AG09309 (cell line): ENCODE measurements at regions not wholly inside any gene's neighbourhood (a gene's known extent, or its start where the extent isn't known, plus 50 kb on each side); places are given as distances from the start of the nearest gene placed in this dataset.

ENCODE experiments used
- DNase-seq: peaks from one replicate; pipeline ENCODE4 v3.0.0-alpha.2; 2010; ENCODE audit warnings: low read depth
- H3K4me3 ChIP-seq: 2 replicates; pipeline ENCODE4 v1.5.1; 2011; ENCODE audit warnings: mild to moderate bottlenecking, low read depth, low read length, moderate library complexity; ENCODE audit not compliant: control insufficient read depth
- TF ChIP-seq, protein P1 (sequence below): IDR thresholded peaks from 2 replicates; pipeline ENCODE4 v1.5.1; 2011; ENCODE audit warnings: mild to moderate bottlenecking, low read depth, low read length, inconsistent platforms; ENCODE audit not compliant: insufficient read depth, control insufficient read depth; ENCODE audit errors: missing control alignments

DNA sequence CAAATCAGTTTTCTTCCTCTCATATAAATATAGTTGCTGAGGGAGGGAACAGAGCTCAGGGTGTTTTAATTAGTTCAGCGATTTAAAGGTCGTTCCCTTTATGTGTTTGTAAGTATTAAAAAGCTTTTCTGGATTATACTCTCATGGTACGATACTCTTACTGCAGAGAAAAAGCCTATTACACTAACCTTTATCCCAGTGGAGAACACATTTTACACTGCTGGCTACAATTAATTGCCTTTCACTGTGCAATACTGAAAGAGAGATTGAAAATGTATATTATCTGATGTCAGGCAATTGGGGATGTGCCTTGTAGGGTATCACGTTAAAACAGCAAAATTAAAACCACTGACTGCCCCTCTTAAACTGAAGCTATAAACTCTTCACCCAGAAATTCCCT, 526.9 kb upstream of the SGCG start:
- DNase-seq: no peak
- no peak overlapping the region for H3K4me3 ChIP-seq
- TF ChIP-seq, protein P1, sequence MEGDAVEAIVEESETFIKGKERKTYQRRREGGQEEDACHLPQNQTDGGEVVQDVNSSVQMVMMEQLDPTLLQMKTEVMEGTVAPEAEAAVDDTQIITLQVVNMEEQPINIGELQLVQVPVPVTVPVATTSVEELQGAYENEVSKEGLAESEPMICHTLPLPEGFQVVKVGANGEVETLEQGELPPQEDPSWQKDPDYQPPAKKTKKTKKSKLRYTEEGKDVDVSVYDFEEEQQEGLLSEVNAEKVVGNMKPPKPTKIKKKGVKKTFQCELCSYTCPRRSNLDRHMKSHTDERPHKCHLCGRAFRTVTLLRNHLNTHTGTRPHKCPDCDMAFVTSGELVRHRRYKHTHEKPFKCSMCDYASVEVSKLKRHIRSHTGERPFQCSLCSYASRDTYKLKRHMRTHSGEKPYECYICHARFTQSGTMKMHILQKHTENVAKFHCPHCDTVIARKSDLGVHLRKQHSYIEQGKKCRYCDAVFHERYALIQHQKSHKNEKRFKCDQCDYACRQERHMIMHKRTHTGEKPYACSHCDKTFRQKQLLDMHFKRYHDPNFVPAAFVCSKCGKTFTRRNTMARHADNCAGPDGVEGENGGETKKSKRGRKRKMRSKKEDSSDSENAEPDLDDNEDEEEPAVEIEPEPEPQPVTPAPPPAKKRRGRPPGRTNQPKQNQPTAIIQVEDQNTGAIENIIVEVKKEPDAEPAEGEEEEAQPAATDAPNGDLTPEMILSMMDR: no peak

DNA sequence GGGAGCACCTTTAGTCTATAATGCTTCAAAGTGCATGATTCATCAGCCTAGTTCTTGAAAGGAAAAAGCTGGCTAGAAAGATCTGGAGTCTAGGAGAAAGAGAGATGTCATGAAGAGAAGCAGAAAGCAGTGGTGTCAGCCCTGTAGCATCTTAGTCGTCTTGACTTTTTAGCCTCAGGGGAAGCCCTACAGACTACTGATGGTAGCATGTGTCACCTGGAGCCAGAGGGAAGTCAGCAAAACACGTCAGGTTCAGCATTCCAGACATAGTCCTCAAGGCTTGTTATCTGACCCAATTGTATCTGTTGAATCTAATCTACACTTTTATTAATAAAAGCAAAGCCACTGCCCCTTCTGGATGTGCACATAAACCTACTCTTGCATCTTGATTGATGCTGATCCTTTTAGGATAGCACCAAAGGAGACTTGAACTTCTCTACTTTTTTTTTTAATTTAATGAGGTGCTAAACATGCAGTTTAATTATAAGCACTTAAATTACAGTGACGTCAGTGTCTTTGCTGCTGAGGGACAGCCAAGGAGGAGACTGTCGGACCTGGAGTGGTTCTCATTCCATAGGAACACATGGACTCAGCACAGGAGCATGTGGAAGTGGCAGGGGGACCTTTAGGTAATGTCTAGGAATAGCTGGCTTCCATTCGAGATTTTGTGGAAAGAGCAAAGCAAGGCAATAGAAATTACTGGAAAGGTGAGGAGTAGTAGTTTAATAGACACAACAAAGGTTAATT, 525.5 kb upstream of the SGCG start:
- DNase-seq: no peak
- no peak overlapping the region for H3K4me3 ChIP-seq
- TF ChIP-seq, protein P1: no peak

DNA sequence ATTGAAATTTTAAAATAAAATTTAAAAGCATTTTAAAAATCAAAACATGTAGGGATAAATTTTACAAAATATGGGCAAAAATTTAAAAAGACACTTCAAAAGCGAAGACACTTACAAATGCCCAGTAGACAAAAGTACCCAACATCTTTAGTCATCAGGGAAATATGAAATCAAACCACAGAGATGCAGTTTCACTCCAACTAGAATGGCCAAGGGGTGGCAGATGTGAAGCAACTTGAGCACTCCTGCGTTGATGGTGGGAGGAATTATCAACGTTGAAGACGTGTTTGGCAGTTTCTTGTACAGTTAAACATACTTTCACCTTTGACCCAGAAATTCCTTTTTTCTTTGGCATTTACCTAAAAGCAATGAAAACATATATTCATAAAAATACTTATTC, 518.0 kb upstream of the SGCG start:
- no peak for DNase-seq
- no peak overlapping the region for H3K4me3 ChIP-seq
- TF ChIP-seq, protein P1: no peak

DNA sequence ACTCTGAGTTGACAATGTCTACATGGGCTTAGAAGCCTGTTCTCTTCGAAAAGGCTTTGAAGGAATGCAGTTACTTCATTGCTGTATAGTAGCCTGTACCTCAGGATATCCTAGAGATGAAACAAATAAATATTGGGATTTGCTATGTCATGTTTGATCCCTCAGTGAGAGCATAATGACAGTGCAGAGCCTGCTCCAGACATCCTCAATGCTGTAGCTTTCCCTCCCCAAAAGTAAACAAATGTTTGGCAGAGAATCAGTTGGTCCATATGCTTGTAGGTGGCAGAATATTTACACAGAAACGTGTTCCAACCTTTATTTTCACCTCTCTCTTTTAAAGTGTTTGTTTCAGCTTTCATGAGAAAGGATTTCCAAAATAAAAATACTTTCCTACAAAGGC, 515.3 kb upstream of the SGCG start:
- no peak for DNase-seq
- TF ChIP-seq, protein P1: no peak
- H3K4me3 ChIP-seq: no peak overlapping the region

DNA sequence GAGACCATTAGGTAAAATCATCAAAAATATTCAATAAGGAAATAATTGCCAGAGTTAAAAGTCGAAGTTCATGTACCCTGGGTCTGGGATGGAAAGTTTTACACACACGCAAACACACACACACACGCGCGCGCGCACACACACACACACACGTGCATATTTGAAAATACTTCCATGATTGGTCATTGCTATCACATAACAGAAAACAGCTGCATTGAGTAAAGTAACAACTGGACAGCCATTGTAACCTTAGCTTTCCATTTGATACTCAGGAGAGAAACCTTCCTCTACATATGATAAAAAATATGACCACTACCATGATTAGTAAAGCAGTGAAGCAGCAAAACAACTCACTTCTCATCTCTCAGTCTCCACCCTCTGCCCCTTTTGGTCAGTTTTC, 490.0 kb upstream of the SGCG start:
- TF ChIP-seq, protein P1: no peak
- H3K4me3 ChIP-seq: no peak overlapping the region
- DNase-seq: no peak

DNA sequence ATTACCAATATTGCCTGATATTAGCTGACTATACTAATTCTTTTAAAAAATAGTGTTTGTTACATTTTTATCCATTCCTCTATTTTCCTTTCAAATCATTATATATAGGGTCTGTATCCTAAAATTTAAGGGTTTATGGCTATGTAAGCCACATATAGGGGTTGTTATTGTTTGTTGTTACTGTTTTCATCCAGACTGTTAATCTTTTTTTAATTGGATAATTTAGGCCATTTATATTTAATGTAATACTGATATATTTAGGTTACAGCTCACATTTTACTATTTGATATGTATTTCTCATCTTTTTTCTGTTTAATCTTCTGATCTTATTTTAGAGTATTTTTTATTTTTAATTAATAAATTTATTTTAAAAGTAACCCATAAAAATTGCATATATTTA, 487.1 kb upstream of the SGCG start:
- no peak for DNase-seq
- H3K4me3 ChIP-seq: no peak overlapping the region
- TF ChIP-seq, protein P1: no peak
